Thoracic aorta (tissue), 2 donors: ENCODE measurements at regions not wholly inside any gene's neighbourhood (a gene's known extent, or its start where the extent isn't known, plus 50 kb on each side); places are given as distances from the start of the nearest gene placed in this dataset.

Experiments used
- ATAC-seq: fragments of 150-250 bp; one replicate; pipeline ENCODE4 v1.8.0; 2017; ENCODE audit warnings: low read depth; ENCODE audit not compliant: insufficient number of reproducible peaks, low FRiP score
- DNase-seq: peaks from one replicate; pipeline ENCODE4 v3.0.0-alpha.2; 2020; ENCODE audit warnings: low spot score
- H3K27ac ChIP-seq, 2 donors: fragments of 200-600 bp; sonication (generic); 1 replicate in 1 of 2; 2 replicates in 1 of 2; pipeline ENCODE4 v1.5.1; 2016; ENCODE audit warnings: mild to moderate bottlenecking in 2 of 2, moderate library complexity in 2 of 2
- H3K27me3 ChIP-seq: fragments of 200-600 bp; sonication (generic); replicated peaks from 2 replicates; pipeline ENCODE4 v1.6.0; 2016; ENCODE audit warnings: mild to moderate bottlenecking; ENCODE audit not compliant: insufficient read depth
- H3K36me3 ChIP-seq: fragments of 200-600 bp; sonication (generic); one replicate; pipeline ENCODE4 v1.5.1; 2016
- H3K4me1 ChIP-seq, 2 donors: fragments of 200-600 bp; sonication (generic); 1 replicate in 1 of 2; 2 replicates in 1 of 2; pipeline versions ENCODE4 v1.5.1 to v1.6.0; 2016; ENCODE audit warnings: low read depth in 2 of 2, mild to moderate bottlenecking in 1 of 2; ENCODE audit not compliant: control insufficient read depth in 1 of 2
- H3K4me3 ChIP-seq: fragments of 200-600 bp; sonication (generic); 2 replicates; pipeline ENCODE4 v1.5.1; 2016; ENCODE audit warnings: mild to moderate bottlenecking
- H3K9me3 ChIP-seq: fragments of 200-600 bp; sonication (generic); 2 replicates; pipeline ENCODE4 v1.5.1; 2016
- TF ChIP-seq, protein P1 (sequence below): fragments of 200-600 bp; sonication (generic); IDR thresholded peaks from one replicate; pipeline ENCODE4 v1.5.1; 2019; ENCODE audit warnings: antibody characterized with exemption

DNA sequence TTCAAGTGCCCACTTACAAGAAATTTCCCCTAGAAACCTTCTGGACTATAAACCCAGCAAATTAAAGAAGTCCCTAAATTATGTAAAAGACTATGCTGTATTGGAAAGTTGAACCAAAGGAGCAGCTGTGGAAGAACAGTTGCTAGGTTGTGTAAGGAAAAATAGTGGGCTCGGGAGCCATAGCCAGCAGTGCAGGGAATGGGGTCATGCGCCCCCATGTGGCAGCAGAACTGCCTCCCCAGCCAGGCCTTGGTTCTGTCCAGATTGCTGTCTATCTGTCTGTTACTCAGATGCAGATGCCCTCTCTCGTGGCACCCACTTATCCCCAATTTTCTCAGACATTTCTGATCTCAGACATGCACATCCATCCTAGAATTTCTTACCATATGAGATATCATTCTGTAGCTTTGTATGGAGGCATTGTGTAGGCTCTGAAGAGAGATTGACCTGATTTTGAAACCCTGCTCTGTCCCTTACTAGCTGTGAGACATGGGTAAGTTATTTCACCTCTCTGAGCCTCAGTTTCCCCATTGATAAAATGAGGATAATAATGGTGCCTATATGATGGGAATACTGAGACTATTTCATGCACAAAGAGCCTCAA, 258.3 kb downstream of the SS18 start:
- H3K4me3 ChIP-seq = no peak overlapping the region

DNA sequence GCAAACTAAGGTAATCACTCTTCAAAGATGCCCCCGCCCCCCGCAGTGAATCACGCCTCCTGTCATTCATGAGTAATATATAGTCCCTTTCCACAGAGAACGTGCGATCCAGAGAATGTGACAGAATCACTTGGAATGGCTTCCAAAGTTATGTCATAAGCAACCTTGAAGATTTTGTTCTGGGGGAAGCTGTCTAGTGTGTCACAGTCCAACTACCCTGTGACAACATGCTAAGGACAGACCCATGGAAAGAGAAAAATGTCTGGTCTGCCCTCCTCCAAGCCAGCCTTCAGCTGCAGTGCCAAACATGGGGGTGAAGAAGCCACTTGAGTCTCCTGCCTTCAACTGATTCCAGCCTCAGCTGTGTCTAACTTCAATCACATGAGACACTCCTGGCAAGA, 259.1 kb downstream of the SS18 start:
- TF ChIP-seq, protein P1, sequence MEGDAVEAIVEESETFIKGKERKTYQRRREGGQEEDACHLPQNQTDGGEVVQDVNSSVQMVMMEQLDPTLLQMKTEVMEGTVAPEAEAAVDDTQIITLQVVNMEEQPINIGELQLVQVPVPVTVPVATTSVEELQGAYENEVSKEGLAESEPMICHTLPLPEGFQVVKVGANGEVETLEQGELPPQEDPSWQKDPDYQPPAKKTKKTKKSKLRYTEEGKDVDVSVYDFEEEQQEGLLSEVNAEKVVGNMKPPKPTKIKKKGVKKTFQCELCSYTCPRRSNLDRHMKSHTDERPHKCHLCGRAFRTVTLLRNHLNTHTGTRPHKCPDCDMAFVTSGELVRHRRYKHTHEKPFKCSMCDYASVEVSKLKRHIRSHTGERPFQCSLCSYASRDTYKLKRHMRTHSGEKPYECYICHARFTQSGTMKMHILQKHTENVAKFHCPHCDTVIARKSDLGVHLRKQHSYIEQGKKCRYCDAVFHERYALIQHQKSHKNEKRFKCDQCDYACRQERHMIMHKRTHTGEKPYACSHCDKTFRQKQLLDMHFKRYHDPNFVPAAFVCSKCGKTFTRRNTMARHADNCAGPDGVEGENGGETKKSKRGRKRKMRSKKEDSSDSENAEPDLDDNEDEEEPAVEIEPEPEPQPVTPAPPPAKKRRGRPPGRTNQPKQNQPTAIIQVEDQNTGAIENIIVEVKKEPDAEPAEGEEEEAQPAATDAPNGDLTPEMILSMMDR = no peak
- Histone ChIP-seq H3K4me3 (no peak overlapping the region), H3K9me3 (no peaks in the 10 kb centered on the region), H3K27ac (no peak overlapping the region), H3K4me1 (peaks cover 0 to 12% of the 10 kb centered on the region in 2 donors), H3K27me3 (no peaks in the 10 kb centered on the region), H3K36me3 (no peaks in the 10 kb centered on the region)
- DNase-seq (no peak), ATAC-seq (no peak)

More for the DNA sequence above, 258.3 kb downstream of the SS18 start:
- peaks cover 0 to 12% of the 10 kb centered on the region in 2 donors for H3K4me1 ChIP-seq
- H3K27ac ChIP-seq = no peak overlapping the region
- TF ChIP-seq, protein P1 = peak; percentile 38
- no peaks in the 10 kb centered on the region for H3K27me3 ChIP-seq
- no peaks in the 10 kb centered on the region for H3K36me3 ChIP-seq
- no peaks in the 10 kb centered on the region for H3K9me3 ChIP-seq
- DNase-seq = no peak
- no peak for ATAC-seq

DNA sequence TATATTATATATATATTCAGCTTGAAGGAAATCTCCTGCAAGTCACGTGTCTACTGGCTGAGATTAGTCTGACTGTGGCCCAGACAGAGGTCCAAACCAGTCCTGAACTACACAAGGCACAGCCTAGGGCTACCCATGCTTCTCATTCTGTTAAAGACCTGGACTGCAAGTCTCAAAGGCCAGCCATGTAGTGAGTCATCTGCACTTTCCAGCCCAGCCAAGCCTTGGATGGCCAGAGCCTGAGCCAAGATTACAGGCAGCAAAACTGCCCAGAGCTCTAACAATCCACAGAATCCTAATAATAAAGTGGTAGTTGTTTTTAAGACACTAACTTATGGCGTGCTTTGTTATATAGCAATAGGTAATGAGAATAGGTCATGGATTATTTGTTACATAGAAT, 259.6 kb downstream of the SS18 start:
- H3K27ac ChIP-seq = no peak overlapping the region
- H3K4me1 ChIP-seq = peaks cover 0 to 12% of the 10 kb centered on the region in 2 donors
- no peaks in the 10 kb centered on the region for H3K9me3 ChIP-seq
- no peaks in the 10 kb centered on the region for H3K36me3 ChIP-seq
- H3K27me3 ChIP-seq = no peaks in the 10 kb centered on the region
- TF ChIP-seq, protein P1 = no peak
- ATAC-seq (no peak), DNase-seq (no peak)
- H3K4me3 ChIP-seq = no peak overlapping the region

DNA sequence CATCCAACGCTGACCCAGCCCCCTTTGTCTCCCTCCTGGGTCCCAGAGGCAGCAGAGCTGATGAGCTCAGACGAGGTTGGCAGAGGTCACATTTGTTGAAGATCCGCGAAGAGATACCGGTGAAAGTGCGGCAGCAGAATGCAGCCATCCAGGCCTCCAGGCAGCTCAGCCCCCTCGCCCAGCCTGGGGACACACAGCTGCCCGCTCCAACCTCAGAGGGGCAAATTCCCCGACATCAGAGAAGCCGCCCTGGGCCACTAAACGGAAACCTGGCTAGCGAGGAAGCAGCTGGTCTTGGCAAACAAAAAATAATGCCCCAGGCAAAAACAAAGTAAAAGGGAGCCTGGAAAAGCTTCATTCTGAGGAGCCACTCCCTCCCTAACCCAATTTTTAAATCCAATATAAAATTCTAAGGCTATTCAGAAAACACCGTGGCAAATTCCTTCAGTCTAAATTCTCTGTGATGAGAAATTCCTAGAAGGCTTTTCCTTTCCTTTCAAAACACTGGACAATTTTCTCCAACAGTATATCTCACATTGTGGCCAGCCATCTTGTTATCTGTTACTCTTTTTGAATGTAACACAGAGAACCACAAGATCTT, 262.4 kb downstream of the SS18 start:
- H3K27ac ChIP-seq = no peak overlapping the region

DNA sequence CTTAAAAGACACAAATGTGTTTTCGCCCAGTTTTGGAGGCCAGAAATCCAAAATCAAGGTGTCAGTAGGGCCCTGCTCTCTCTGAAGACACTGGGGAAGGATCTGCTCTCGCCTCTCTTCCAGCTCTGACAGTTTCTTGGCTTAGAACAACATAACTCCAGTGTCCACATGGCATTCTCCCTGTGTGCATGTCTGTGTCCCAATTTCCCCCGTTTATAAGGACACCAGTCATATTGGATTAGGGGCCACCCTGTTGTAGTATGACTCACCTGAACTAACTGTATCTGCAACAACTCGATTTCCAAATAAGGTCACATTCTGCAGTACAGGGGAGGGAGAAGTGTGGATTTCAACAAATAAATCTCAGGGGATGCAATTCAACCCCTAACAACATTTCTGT, 263.2 kb downstream of the SS18 start:
- DNase-seq = no peak
- H3K4me3 ChIP-seq = no peak overlapping the region
- no peak for ATAC-seq

More for the DNA sequence above, 262.4 kb downstream of the SS18 start:
- Histone ChIP-seq H3K27me3 (no peaks in the 10 kb centered on the region), H3K36me3 (no peaks in the 10 kb centered on the region), H3K4me1 (peaks cover 0 to 12% of the 10 kb centered on the region in 2 donors), H3K4me3 (no peak overlapping the region), H3K9me3 (no peaks in the 10 kb centered on the region)
- TF ChIP-seq, protein P1 = no peak
- DNase-seq (no peak), ATAC-seq (no peak)

More for the DNA sequence above, 263.2 kb downstream of the SS18 start:
- Histone ChIP-seq H3K4me1 (peaks cover 0 to 12% of the 10 kb centered on the region in 2 donors), H3K9me3 (no peaks in the 10 kb centered on the region), H3K27ac (no peak overlapping the region), H3K36me3 (no peaks in the 10 kb centered on the region), H3K27me3 (no peaks in the 10 kb centered on the region)
- TF ChIP-seq, protein P1 = no peak
